ENCODE measurements at regions not wholly inside any gene's neighbourhood (a gene's known extent, or its start where the extent isn't known, plus 50 kb on each side); places are given as distances from the start of the nearest gene placed in this dataset.

DNA sequence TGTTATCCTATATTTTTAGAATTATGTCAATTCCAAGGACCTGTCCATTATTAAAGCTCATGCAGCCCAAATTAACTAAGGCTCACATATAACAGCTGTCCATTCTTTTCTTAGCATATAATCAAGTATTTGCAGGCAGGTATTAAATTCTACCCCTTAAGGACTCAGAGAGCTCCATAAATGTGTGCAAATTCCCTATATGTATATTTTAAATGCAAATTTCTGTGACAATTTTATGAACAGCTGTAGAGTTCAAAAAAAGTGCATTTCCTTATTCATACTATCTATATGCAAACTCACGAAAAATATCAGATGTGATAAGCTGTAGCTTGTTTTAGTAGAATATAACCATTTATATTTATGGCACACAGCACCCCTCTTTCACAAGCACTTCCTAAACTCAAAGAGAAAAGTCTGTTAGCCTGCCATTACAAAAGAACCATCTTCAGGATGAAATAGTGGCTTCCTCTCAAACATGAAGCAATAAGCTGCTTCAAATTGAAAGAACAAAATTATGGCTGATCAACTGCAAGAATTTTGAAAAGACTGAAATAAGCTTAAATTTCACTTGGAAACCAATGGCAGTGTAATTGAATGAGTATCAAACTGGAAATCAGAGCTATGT is 155.0 kb upstream of the REG3G start:
- Mint-ChIP-seq H3K4me3 (no peak overlapping the region), H3K4me1 (no peaks in the 10 kb centered on the region), H3K27me3 (no peaks in the 10 kb centered on the region), H3K36me3 (ENCODE audit: low read depth) (no peaks in the 10 kb centered on the region), H3K9me3 (ENCODE audit: low read depth) (peaks cover 5% of the 10 kb centered on the region), H3K27ac (no peak overlapping the region)
- no peak for ATAC-seq
- ChIA-PET CTCF (interaction anchor here (0.7 kb wide), 1 partner anchor 39 kb away, joined by 3 read pairs; no protein-coding TSS in a partner anchor), POLR2A (no interaction called here)
- DNase-seq = no peak
- intact Hi-C loops (cut with DNase I, micrococcal nuclease) = no loop called here

DNA sequence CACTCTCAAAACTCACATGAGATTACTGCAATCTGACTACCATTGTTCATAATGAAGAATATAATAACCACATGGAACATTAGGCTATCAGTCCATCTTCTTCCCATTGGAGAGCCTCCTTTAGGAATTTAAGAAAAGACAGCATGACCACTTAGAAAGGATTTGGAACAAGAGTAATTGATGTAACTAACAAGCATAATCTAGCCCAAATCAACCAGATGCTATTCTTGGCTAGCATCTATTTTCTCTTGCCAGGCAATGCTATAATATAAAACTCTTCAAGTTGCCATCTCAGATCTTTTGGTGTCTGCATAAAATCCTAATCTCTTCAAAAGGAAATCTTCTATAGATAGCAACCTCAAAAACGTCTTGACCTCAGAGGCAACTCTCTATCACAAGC is 152.0 kb upstream of the REG3G start:
- CTCF ChIA-PET = no interaction called here
- intact Hi-C loops (cut with DNase I, micrococcal nuclease) = no loop called here
- Mint-ChIP-seq H3K27me3 (no peaks in the 10 kb centered on the region), H3K4me3 (no peak overlapping the region), H3K27ac (no peak overlapping the region), H3K9me3 (ENCODE audit: low read depth) (peaks cover 5% of the 10 kb centered on the region), H3K4me1 (no peaks in the 10 kb centered on the region), H3K36me3 (ENCODE audit: low read depth) (no peaks in the 10 kb centered on the region)
- ATAC-seq (no peak), DNase-seq (no peak)
- POLR2A ChIA-PET = no interaction called here

DNA sequence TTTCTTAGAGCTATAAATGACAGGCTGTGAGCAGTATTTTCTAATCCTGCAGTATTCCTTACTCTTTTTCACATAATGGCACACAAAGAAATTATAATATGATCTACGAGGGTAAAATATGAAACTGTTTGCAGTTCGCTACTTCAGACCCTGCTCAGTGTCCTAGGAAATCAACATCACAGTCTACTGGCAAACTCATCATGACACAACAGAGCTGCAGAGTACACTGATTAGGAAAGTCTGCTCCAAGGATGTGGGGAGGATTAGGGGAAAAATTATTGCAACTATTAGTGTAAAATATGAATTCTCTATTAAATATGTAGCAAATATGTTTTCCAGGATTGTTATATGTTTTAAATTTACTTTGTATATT is 149.2 kb upstream of the REG3G start:
- DNase-seq (no peak), ATAC-seq (no peak)
- intact Hi-C loops (cut with DNase I, micrococcal nuclease) = no loop called here
- ChIA-PET POLR2A (no interaction called here), CTCF (no interaction called here)
- Mint-ChIP-seq H3K27ac (no peak overlapping the region), H3K36me3 (ENCODE audit: low read depth) (no peaks in the 10 kb centered on the region), H3K9me3 (ENCODE audit: low read depth) (no peaks in the 10 kb centered on the region), H3K4me1 (no peaks in the 10 kb centered on the region), H3K4me3 (no peak overlapping the region), H3K27me3 (no peaks in the 10 kb centered on the region)

- intact Hi-C loops (cut with DNase I, micrococcal nuclease) = no loop called here
- ChIA-PET POLR2A (no interaction called here), CTCF (no interaction called here)
These were observed 138.1 kb upstream of the REG3G start for GRCh38 chr2:78887446-78887845.

DNA sequence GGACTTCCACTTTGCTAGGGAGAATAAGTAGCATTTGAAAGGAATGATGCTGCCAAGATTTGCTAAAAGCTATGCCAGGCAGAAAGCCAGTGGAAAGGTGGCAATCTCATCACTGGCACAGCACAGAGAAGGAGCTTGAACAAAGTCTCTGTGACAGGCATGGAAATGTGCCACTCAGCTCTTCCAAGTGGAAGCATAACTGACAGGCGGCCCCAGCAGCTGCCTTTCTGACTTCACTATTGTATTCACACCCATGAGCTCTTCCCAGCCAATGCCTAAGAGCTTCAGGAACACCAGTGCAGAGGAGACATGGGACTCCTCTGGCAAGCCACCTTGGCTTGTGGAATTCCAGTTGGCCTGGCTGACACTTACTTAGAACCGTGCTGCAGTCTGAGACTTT is 134.6 kb upstream of the REG3G start:
- ATAC-seq = no peak
- Mint-ChIP-seq H3K9me3 (ENCODE audit: low read depth) (no peaks in the 10 kb centered on the region), H3K27me3 (no peaks in the 10 kb centered on the region), H3K4me1 (no peaks in the 10 kb centered on the region), H3K27ac (no peak overlapping the region), H3K36me3 (ENCODE audit: low read depth) (no peaks in the 10 kb centered on the region), H3K4me3 (no peak overlapping the region)
- POLR2A ChIA-PET = no interaction called here
- intact Hi-C loops (cut with DNase I, micrococcal nuclease) = no loop called here
- DNase-seq = no peak
- CTCF ChIA-PET = no interaction called here

More at GRCh38 chr2:78887446-78887845, 138.1 kb upstream of the REG3G start:
- H3K9me3 Mint-ChIP-seq (ENCODE audit: low read depth) = peaks cover 8% of the 10 kb centered on the region
- no peaks in the 10 kb centered on the region for H3K4me1 Mint-ChIP-seq
- DNase-seq (no peak), ATAC-seq (no peak)
- no peaks in the 10 kb centered on the region for H3K27me3 Mint-ChIP-seq
- no peaks in the 10 kb centered on the region for H3K36me3 Mint-ChIP-seq (ENCODE audit: low read depth)
- no peak overlapping the region for H3K4me3 Mint-ChIP-seq
- no peak overlapping the region for H3K27ac Mint-ChIP-seq

GRCh38 chr2:78892295-78892694 is 133.2 kb upstream of the REG3G start:
- H3K27me3 Mint-ChIP-seq = no peaks in the 10 kb centered on the region
- ChIA-PET CTCF (interaction anchor here (0.6 kb wide), 1 partner anchor 1878 kb away, joined by 3 read pairs; no protein-coding TSS in a partner anchor), POLR2A (no interaction called here)
- ATAC-seq (no peak), DNase-seq (no peak)
- no peak overlapping the region for H3K27ac Mint-ChIP-seq
- no peak overlapping the region for H3K4me3 Mint-ChIP-seq
- no peaks in the 10 kb centered on the region for H3K4me1 Mint-ChIP-seq
- intact Hi-C loops (cut with DNase I, micrococcal nuclease) = no loop called here
- no peaks in the 10 kb centered on the region for H3K36me3 Mint-ChIP-seq (ENCODE audit: low read depth)
- no peaks in the 10 kb centered on the region for H3K9me3 Mint-ChIP-seq (ENCODE audit: low read depth)

DNA sequence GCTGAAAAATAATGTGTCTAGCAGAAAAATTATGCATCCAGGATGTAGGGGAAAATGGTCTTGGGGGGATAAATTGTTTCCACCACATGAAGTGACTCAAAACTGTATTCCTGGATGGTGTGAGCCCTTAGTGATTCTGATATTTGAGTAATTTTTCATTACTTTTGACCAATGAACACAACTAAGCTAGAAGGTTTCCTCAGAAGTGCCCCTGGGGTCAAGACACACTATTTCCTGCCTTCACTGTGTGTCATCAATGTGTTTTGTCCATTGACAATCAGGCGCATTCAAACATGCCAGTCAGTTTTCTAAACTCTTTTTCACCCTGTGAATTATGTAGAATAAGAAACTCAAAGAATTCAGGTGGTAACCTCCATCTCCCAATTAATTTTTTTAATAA is 130.5 kb upstream of the REG3G start:
- Mint-ChIP-seq H3K36me3 (ENCODE audit: low read depth) (no peaks in the 10 kb centered on the region), H3K27me3 (no peaks in the 10 kb centered on the region), H3K27ac (no peak overlapping the region), H3K4me1 (no peaks in the 10 kb centered on the region), H3K4me3 (no peak overlapping the region), H3K9me3 (ENCODE audit: low read depth) (peaks cover 3% of the 10 kb centered on the region)
- ChIA-PET CTCF (interaction anchor here (0.7 kb wide), 1 partner anchor 282 kb away, joined by 3 read pairs; no protein-coding TSS in a partner anchor), POLR2A (no interaction called here)
- no peak for DNase-seq
- intact Hi-C loops (cut with DNase I, micrococcal nuclease) = no loop called here
- no peak for ATAC-seq

DNA sequence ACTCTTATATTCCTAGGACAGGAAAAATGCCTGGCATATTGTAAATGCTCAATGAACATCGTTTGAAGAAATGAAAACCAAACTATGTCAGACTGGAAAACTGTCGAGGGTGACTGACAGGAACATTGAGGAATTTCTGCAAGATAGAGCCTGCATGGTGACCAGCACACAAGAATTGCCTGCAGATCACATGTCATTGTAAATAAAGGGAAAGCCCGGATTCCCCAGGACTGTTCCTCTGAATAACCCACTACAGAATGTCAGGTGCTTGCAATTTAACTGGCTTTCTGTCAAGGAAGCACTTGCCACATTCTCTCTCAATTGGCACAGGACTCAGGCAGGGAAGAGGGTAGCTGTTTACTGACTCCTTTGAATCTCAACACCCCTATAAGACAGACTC is 129.0 kb upstream of the REG3G start:
- Mint-ChIP-seq H3K27ac (no peak overlapping the region), H3K9me3 (ENCODE audit: low read depth) (peaks cover 5% of the 10 kb centered on the region), H3K4me3 (no peak overlapping the region), H3K27me3 (no peaks in the 10 kb centered on the region), H3K4me1 (no peaks in the 10 kb centered on the region), H3K36me3 (ENCODE audit: low read depth) (no peaks in the 10 kb centered on the region)
- CTCF ChIA-PET = no interaction called here
- DNase-seq (no peak), ATAC-seq (no peak)
- intact Hi-C loops (cut with DNase I, micrococcal nuclease) = no loop called here
- POLR2A ChIA-PET = no interaction called here

- intact Hi-C loops (cut with DNase I, micrococcal nuclease) = no loop called here
- Mint-ChIP-seq H3K27ac (no peak overlapping the region), H3K9me3 (ENCODE audit: low read depth) (peaks cover 3% of the 10 kb centered on the region), H3K36me3 (ENCODE audit: low read depth) (no peaks in the 10 kb centered on the region), H3K27me3 (no peaks in the 10 kb centered on the region), H3K4me3 (no peak overlapping the region), H3K4me1 (no peaks in the 10 kb centered on the region)
- ChIA-PET CTCF (no interaction called here), POLR2A (no interaction called here)
- DNase-seq (no peak), ATAC-seq (no peak)
These were observed 118.4 kb upstream of the REG3G start for GRCh38 chr2:78907089-78907488.

DNA sequence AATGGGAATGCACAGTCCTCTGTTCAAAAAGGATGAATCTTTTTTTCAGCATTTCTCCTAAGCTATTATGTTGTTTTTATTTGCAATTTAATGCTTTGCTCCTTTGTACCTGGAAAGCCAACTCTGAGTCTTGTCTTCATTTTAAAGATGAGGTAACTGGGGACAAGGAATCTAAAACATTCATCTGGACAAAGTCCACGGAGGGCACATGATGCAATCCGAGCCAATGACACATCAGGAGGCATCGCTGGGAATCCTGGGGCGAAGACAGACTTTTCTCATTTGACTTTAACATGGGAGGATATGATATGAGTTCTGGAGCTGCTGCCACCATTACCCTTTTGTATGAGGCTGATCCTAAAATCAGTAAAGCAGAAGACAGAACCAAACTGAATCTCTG is 116.5 kb upstream of the REG3G start:
- ChIA-PET CTCF (no interaction called here), POLR2A (no interaction called here)
- Mint-ChIP-seq H3K27me3 (no peaks in the 10 kb centered on the region), H3K4me3 (no peak overlapping the region), H3K9me3 (ENCODE audit: low read depth) (peaks cover 6% of the 10 kb centered on the region), H3K4me1 (no peaks in the 10 kb centered on the region), H3K36me3 (ENCODE audit: low read depth) (no peaks in the 10 kb centered on the region), H3K27ac (no peak overlapping the region)
- DNase-seq = no peak
- intact Hi-C loops (cut with DNase I, micrococcal nuclease) = no loop called here
- ATAC-seq = no peak

GRCh38 chr2:78910376-78910775 is 115.1 kb upstream of the REG3G start:
- Mint-ChIP-seq H3K27me3 (no peaks in the 10 kb centered on the region), H3K9me3 (ENCODE audit: low read depth) (peaks cover 9% of the 10 kb centered on the region), H3K4me3 (no peak overlapping the region), H3K4me1 (no peaks in the 10 kb centered on the region), H3K36me3 (ENCODE audit: low read depth) (no peaks in the 10 kb centered on the region), H3K27ac (no peak overlapping the region)
- POLR2A ChIA-PET = no interaction called here
- DNase-seq (no peak), ATAC-seq (no peak)
- CTCF ChIA-PET = no interaction called here
- intact Hi-C loops (cut with DNase I, micrococcal nuclease) = no loop called here

GRCh38 chr2:78913257-78913656 is 112.2 kb upstream of the REG3G start:
- intact Hi-C loops (cut with DNase I, micrococcal nuclease) = no loop called here
- H3K36me3 Mint-ChIP-seq (ENCODE audit: low read depth) = no peaks in the 10 kb centered on the region
- POLR2A ChIA-PET = no interaction called here
- ATAC-seq = no peak
- no peak for DNase-seq
- H3K27ac Mint-ChIP-seq = no peak overlapping the region
- no peak overlapping the region for H3K4me3 Mint-ChIP-seq
- H3K9me3 Mint-ChIP-seq (ENCODE audit: low read depth) = peaks cover 11% of the 10 kb centered on the region
- no peaks in the 10 kb centered on the region for H3K27me3 Mint-ChIP-seq
- H3K4me1 Mint-ChIP-seq = no peaks in the 10 kb centered on the region
- CTCF ChIA-PET = no interaction called here

DNA sequence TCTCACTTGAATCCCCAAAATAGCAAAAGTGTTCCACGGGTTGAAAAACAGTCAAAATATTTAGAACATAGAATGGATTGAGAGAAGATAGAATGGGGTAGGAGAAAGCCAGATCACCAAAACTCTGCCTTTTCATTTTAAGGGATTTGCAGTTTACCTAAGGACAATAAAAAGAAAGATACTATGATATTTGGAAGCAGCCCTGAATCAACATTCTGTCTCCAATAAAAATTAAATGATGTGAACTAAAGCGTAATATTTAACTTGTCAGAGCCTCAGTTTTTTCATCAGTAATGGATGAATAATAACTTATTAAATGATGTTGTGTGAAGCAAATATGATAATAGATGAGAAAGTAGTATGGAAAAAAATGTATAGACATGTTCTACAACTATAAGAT is 100.2 kb upstream of the REG3G start:
- intact Hi-C loops (cut with DNase I, micrococcal nuclease) = no loop called here
- Mint-ChIP-seq H3K4me1 (no peaks in the 10 kb centered on the region), H3K27me3 (no peaks in the 10 kb centered on the region), H3K27ac (no peak overlapping the region), H3K36me3 (ENCODE audit: low read depth) (no peaks in the 10 kb centered on the region), H3K9me3 (ENCODE audit: low read depth) (peaks cover 15% of the 10 kb centered on the region), H3K4me3 (no peak overlapping the region)
- ATAC-seq (no peak), DNase-seq (no peak)
- ChIA-PET CTCF (no interaction called here), POLR2A (no interaction called here)

All from activated CD4-positive, alpha-beta T cell treated with anti-CD3 and anti-CD28 coated beads for 36 hours (primary cell).